ENCODE measurements at regions not wholly inside any gene's neighbourhood (a gene's known extent, or its start where the extent isn't known, plus 50 kb on each side); places are given as distances from the start of the nearest gene placed in this dataset.

DNA sequence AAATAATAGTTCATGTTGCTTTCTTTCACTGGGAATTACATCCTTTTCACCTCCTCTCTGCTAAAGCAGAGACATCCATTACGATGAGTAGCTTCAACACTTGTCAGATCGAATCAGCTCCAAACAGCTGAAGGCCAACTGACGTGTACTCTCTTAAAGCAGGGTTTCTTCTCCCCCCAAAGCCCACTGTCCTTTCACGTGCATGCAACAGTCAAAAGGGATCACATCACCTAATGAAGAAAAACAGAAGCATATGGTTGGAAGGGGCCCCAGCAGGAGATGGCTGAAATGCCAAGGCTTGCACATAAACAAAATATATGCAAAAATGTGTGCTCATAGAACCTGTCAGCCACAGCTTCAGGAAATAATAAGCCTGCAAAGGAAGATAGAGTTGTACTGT is 421.6 kb downstream of the ANXA1 start:
- H3K36me3 ChIP-seq: no peaks in the 10 kb centered on the region
- ATAC-seq (no peak), DNase-seq (no peak)
- no peaks in the 10 kb centered on the region for H3K9me3 ChIP-seq
- no peak overlapping the region for H3K27ac ChIP-seq
- no peaks in the 10 kb centered on the region for H3K27me3 ChIP-seq
- H3K4me3 ChIP-seq: no peak overlapping the region
- TF ChIP-seq, protein P1, sequence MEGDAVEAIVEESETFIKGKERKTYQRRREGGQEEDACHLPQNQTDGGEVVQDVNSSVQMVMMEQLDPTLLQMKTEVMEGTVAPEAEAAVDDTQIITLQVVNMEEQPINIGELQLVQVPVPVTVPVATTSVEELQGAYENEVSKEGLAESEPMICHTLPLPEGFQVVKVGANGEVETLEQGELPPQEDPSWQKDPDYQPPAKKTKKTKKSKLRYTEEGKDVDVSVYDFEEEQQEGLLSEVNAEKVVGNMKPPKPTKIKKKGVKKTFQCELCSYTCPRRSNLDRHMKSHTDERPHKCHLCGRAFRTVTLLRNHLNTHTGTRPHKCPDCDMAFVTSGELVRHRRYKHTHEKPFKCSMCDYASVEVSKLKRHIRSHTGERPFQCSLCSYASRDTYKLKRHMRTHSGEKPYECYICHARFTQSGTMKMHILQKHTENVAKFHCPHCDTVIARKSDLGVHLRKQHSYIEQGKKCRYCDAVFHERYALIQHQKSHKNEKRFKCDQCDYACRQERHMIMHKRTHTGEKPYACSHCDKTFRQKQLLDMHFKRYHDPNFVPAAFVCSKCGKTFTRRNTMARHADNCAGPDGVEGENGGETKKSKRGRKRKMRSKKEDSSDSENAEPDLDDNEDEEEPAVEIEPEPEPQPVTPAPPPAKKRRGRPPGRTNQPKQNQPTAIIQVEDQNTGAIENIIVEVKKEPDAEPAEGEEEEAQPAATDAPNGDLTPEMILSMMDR (IDR thresholded peaks at IDR 0.05): no peak
- intact Hi-C loops (cut with DNase I): no loop called here
- H3K4me1 ChIP-seq: no peaks in the 10 kb centered on the region

DNA sequence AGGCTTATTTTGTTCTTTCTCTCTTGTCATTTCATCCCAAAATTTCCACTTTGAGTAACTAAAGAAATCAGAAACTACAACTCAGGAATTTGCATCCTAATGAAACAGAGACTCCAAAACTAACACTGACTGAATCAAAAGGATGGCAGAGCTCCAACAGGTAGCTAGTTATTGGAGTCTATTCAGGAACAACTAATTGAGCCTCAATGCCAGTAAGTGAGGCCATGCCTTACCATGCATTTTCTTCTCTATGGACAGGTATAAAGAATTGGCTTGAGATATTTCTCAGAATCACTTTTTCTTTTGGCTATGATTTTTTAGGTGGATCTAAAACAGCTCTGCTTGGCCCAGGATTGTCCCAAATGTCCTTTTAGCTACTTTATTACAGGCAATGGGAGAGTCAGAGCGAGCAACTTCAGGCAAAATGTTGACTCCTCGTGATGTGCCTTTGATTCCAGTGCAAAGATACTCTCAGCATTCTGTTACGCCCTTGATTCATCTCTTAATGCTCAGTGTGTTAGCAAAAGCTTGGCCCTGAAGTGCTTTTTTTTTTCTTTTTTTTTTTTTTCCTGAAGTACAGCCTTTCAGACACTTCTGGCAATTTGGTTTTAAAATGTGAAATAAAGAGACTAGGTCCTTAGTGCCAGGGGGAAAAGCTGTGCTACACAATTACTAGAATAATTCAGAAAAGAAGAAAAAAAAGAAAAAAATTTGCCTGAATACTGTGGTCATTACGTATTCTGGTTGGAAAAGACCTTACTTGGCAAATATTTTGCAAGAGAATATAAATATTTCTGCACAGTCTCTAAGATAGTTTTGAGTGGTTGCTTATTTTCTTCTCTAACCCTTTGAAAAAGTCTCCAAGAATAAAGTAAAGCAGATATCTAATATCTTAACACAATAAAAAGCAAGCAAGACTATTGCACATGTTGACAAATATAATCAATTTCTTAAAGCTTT is 423.7 kb downstream of the ANXA1 start:
- intact Hi-C loops (cut with DNase I): no loop called here

DNA sequence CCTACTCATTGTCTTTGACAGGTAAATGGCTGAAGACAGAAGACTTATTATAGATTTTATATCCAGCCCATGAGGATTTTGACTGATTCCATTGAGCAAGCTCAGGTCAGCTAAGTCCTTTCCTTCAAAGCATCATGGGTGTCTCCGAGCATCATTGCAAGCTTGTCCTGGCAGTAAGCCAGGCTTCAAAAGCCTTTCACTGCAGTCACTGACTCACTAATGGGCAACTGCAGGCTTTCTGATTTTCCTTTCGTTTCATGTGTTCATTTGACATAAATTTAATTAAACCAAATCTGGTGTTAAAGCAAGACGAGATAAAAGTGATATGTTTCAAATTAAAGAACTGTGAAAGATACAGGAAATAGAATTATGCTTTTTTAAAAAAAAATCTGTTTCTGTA is 426.2 kb downstream of the ANXA1 start:
- TF ChIP-seq, protein P1 (IDR thresholded peaks at IDR 0.05): no peak
- Histone ChIP-seq H3K4me1 (no peaks in the 10 kb centered on the region), H3K9me3 (no peaks in the 10 kb centered on the region), H3K4me3 (no peak overlapping the region), H3K36me3 (no peaks in the 10 kb centered on the region), H3K27ac (no peak overlapping the region), H3K27me3 (no peaks in the 10 kb centered on the region)
- intact Hi-C loops (cut with DNase I): no loop called here
- no peak for ATAC-seq
- no peak for DNase-seq

More for the DNA sequence above, 423.7 kb downstream of the ANXA1 start:
- TF ChIP-seq, protein P1 (IDR thresholded peaks at IDR 0.05): no peak
- Histone ChIP-seq H3K36me3 (no peaks in the 10 kb centered on the region), H3K27me3 (no peaks in the 10 kb centered on the region), H3K4me1 (no peaks in the 10 kb centered on the region), H3K4me3 (no peak overlapping the region), H3K27ac (no peak overlapping the region), H3K9me3 (no peaks in the 10 kb centered on the region)
- DNase-seq (no peak), ATAC-seq (no peak)

DNA sequence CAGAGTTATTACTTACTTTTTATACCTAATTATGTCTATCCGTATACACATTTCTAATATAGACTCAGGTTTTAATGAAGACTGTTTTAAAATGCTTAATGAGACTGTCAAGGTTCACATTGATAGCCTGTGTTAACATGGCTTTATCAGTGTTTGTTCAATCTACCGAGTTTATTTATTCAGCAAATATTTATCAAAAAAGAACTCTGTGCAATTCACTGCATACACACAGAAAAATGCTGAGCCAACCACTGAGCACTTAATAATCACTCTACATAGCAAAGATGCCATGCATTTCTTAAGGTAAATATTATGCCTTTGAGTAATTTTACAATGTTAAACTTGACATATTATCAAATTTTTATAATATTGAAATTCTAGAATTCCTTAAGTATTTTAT is 428.2 kb downstream of the ANXA1 start:
- Histone ChIP-seq H3K4me3 (no peak overlapping the region), H3K36me3 (no peaks in the 10 kb centered on the region), H3K9me3 (no peaks in the 10 kb centered on the region), H3K4me1 (no peaks in the 10 kb centered on the region), H3K27ac (no peak overlapping the region), H3K27me3 (no peaks in the 10 kb centered on the region)
- TF ChIP-seq, protein P1 (IDR thresholded peaks at IDR 0.05): no peak
- DNase-seq (no peak), ATAC-seq (peak; percentile 49)
- intact Hi-C loops (cut with DNase I): no loop called here

DNA sequence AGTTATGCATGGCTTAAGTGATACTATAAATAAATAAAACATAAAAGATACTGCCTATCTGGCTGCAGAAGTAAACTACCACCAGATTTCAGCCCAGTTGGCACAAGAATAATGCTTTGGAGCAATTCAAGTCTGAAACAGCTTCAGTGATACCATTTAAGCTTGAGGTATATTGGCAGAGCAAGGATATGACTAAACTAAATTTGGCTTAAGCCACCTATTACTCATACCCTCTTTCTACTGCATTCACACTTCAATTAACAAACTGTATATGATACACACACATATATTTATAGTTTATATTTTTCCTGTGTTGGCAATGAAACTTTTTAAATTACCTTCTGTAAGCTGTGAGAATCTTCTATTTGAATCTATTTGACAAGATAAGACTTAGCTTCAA is 431.9 kb downstream of the ANXA1 start:
- DNase-seq (no peak), ATAC-seq (no peak)
- Histone ChIP-seq H3K27ac (no peak overlapping the region), H3K27me3 (no peaks in the 10 kb centered on the region), H3K36me3 (no peaks in the 10 kb centered on the region), H3K4me1 (no peaks in the 10 kb centered on the region), H3K9me3 (no peaks in the 10 kb centered on the region), H3K4me3 (no peak overlapping the region)
- intact Hi-C loops (cut with DNase I): no loop called here
- TF ChIP-seq, protein P1 (IDR thresholded peaks at IDR 0.05): no peak
